ENCODE measurements at regions not wholly inside any gene's neighbourhood (a gene's known extent, or its start where the extent isn't known, plus 50 kb on each side); places are given as distances from the start of the nearest gene placed in this dataset.

GRCh38 chr1:219724440-219724839 is 111.5 kb upstream of the ZC3H11B start:
- Histone ChIP-seq H3K79me2 (ENCODE audit: control insufficient read depth, insufficient read depth, low read length) (no peaks in the 10 kb centered on the region), H3K27me3 (ENCODE audit: control insufficient read depth, extremely low read depth, insufficient read depth, low read length) (no peaks in the 10 kb centered on the region), H3K9ac (ENCODE audit: control insufficient read depth, extremely low read depth, insufficient read depth, low read length) (no peak overlapping the region), H3K9me3 (ENCODE audit: control insufficient read depth, low read depth, low read length) (no peaks in the 10 kb centered on the region), H3K36me3 (ENCODE audit: control insufficient read depth in 2 of 2, extremely low read depth in 1 of 2, insufficient read depth in 2 of 2, low read length in 2 of 2) (no peaks in the 10 kb centered on the region), H3K4me3 (ENCODE audit: control insufficient read depth in 2 of 3, extremely low read depth in 1 of 3, insufficient read depth in 2 of 3, low read depth in 1 of 3, low read length in 3 of 3) (no peak overlapping the region), H3K27ac (ENCODE audit: control insufficient read depth, insufficient read depth, low read length) (no peak overlapping the region), H2AFZ (ENCODE audit: control insufficient read depth, low read length) (no peak overlapping the region), H4K20me1 (ENCODE audit: control insufficient read depth, extremely low read depth, insufficient read depth, low read length) (no peaks in the 10 kb centered on the region), H3K9me1 (ENCODE audit: control insufficient read depth, extremely low read depth, insufficient read depth, low read length) (no peaks in the 10 kb centered on the region), H3K4me2 (ENCODE audit: control insufficient read depth, extremely low read depth, insufficient read depth, low read depth, low read length) (no peak overlapping the region), H3K4me1 (ENCODE audit: control insufficient read depth, extremely low read depth, insufficient read depth, low read length) (no peaks in the 10 kb centered on the region)
- dilution Hi-C loops (cut with MboI; ENCODE audit: extremely low pct_ligation_motif_present, low sequenced_read_pairs): no loop called here
- no peak for TF ChIP-seq EZH2 (IDR thresholded peaks at IDR 0.05; ENCODE audit: low read length)
- no peak for TF ChIP-seq CTCF (optimal IDR thresholded peaks at IDR 0.05 in 1 of 3, IDR thresholded peaks at IDR 0.05 in 1 of 3, conservative IDR thresholded peaks at IDR 0.05 in 1 of 3; ENCODE audit: extremely low read depth in 1 of 3, insufficient read depth in 2 of 3, low read length in 3 of 3)
- DNase-seq (ENCODE audit: low read depth, low spot score) (no peak), FAIRE-seq (no peak)

GRCh38 chr1:219717536-219717935 is 104.6 kb upstream of the ZC3H11B start:
- H3K9me3 ChIP-seq (ENCODE audit: control insufficient read depth, low read depth, low read length): no peaks in the 10 kb centered on the region
- no peaks in the 10 kb centered on the region for H3K79me2 ChIP-seq (ENCODE audit: control insufficient read depth, insufficient read depth, low read length)
- H3K27ac ChIP-seq (ENCODE audit: control insufficient read depth, insufficient read depth, low read length): no peak overlapping the region
- no peak for FAIRE-seq
- TF ChIP-seq CTCF (optimal IDR thresholded peaks at IDR 0.05 in 1 of 3, IDR thresholded peaks at IDR 0.05 in 1 of 3, conservative IDR thresholded peaks at IDR 0.05 in 1 of 3; ENCODE audit: extremely low read depth in 1 of 3, insufficient read depth in 2 of 3, low read length in 3 of 3) (no peak), EZH2 (IDR thresholded peaks at IDR 0.05; ENCODE audit: low read length) (no peak)
- no peak overlapping the region for H3K9ac ChIP-seq (ENCODE audit: control insufficient read depth, extremely low read depth, insufficient read depth, low read length)
- no peak overlapping the region for H3K4me2 ChIP-seq (ENCODE audit: control insufficient read depth, extremely low read depth, insufficient read depth, low read depth, low read length)
- H3K4me1 ChIP-seq (ENCODE audit: control insufficient read depth, extremely low read depth, insufficient read depth, low read length): no peaks in the 10 kb centered on the region
- no peak overlapping the region for H2AFZ ChIP-seq (ENCODE audit: control insufficient read depth, low read length)
- H3K36me3 ChIP-seq (ENCODE audit: control insufficient read depth in 2 of 2, extremely low read depth in 1 of 2, insufficient read depth in 2 of 2, low read length in 2 of 2): no peaks in the 10 kb centered on the region
- H3K9me1 ChIP-seq (ENCODE audit: control insufficient read depth, extremely low read depth, insufficient read depth, low read length): no peaks in the 10 kb centered on the region
- H3K27me3 ChIP-seq (ENCODE audit: control insufficient read depth, extremely low read depth, insufficient read depth, low read length): no peaks in the 10 kb centered on the region
- no peak overlapping the region for H3K4me3 ChIP-seq (ENCODE audit: control insufficient read depth in 2 of 3, extremely low read depth in 1 of 3, insufficient read depth in 2 of 3, low read depth in 1 of 3, low read length in 3 of 3)
- no peak for DNase-seq (ENCODE audit: low read depth, low spot score)
- no peaks in the 10 kb centered on the region for H4K20me1 ChIP-seq (ENCODE audit: control insufficient read depth, extremely low read depth, insufficient read depth, low read length)
- dilution Hi-C loops (cut with MboI; ENCODE audit: extremely low pct_ligation_motif_present, low sequenced_read_pairs): no loop called here
